ENCODE measurements at regions not wholly inside any gene's neighbourhood (a gene's known extent, or its start where the extent isn't known, plus 50 kb on each side); places are given as distances from the start of the nearest gene placed in this dataset.

- no peak for DNase-seq
- no peak overlapping the region for H2AFZ ChIP-seq
- no peak overlapping the region for H3K4me3 ChIP-seq
- no peaks in the 10 kb centered on the region for H3K27me3 ChIP-seq (replicated peaks; ENCODE audit: insufficient read depth)
- no peaks in the 10 kb centered on the region for H3F3A ChIP-seq (ENCODE audit: insufficient read depth)
- H3K9me2 ChIP-seq (ENCODE audit: insufficient read depth) = no peaks in the 10 kb centered on the region
- H3K36me3 ChIP-seq (ENCODE audit: low read depth) = no peaks in the 10 kb centered on the region
- H3K9ac ChIP-seq = no peak overlapping the region
- no peak overlapping the region for H3K4me2 ChIP-seq (ENCODE audit: unreplicated experiment)
- H4K20me1 ChIP-seq (ENCODE audit: insufficient read depth) = no peaks in the 10 kb centered on the region
- TF ChIP-seq EZH2 (IDR thresholded peaks at IDR 0.05; ENCODE audit: insufficient read depth, poor library complexity, severe bottlenecking) (no peak), EZH2phosphoT487 (IDR thresholded peaks at IDR 0.05; ENCODE audit: insufficient read depth, low read depth) (no peak)
- 0 to 9% methylated on average over 2 of the region's 2 CpGs for WGBS, 2 experiments (ENCODE audit: low coverage in 1 of 2, low lambda C conversion rate in 2 of 2, missing lambda C conversion rate in 2 of 2)
- H3K79me2 ChIP-seq (ENCODE audit: insufficient read depth) = no peaks in the 10 kb centered on the region
- in situ Hi-C loops (cut with MboI) = no loop called here
- H3K4me1 ChIP-seq (ENCODE audit: insufficient read depth) = no peaks in the 10 kb centered on the region
- no peak overlapping the region for H3K27ac ChIP-seq
- no peaks in the 10 kb centered on the region for H3K9me3 ChIP-seq (ENCODE audit: low read depth)
Measured at GRCh38 chr2:206389164-206389563, 54.2 kb upstream of the ADAM23 start.

- Histone ChIP-seq H3K79me2 (ENCODE audit: insufficient read depth) (no peaks in the 10 kb centered on the region), H3K9me2 (ENCODE audit: insufficient read depth) (no peaks in the 10 kb centered on the region), H4K20me1 (ENCODE audit: insufficient read depth) (no peaks in the 10 kb centered on the region), H3K9me3 (ENCODE audit: low read depth) (no peaks in the 10 kb centered on the region), H3K4me1 (ENCODE audit: insufficient read depth) (no peaks in the 10 kb centered on the region), H3F3A (ENCODE audit: insufficient read depth) (no peaks in the 10 kb centered on the region), H3K27me3 (replicated peaks; ENCODE audit: insufficient read depth) (no peaks in the 10 kb centered on the region), H3K4me2 (ENCODE audit: unreplicated experiment) (no peak overlapping the region), H3K27ac (no peak overlapping the region), H2AFZ (no peak overlapping the region), H3K4me3 (no peak overlapping the region), H3K9ac (no peak overlapping the region), H3K36me3 (ENCODE audit: low read depth) (no peaks in the 10 kb centered on the region)
- DNase-seq = peak; percentile 17
- TF ChIP-seq EZH2phosphoT487 (IDR thresholded peaks at IDR 0.05; ENCODE audit: insufficient read depth, low read depth) = no peak
- in situ Hi-C loops (cut with MboI) = no loop called here
- WGBS, 2 experiments (ENCODE audit: low coverage in 1 of 2, low lambda C conversion rate in 2 of 2, missing lambda C conversion rate in 2 of 2) = 20 to 33% methylated on average over 2 of the region's 2 CpGs
Measured at GRCh38 chr2:206390181-206390580, 53.2 kb upstream of the ADAM23 start.

GRCh38 chr2:206392118-206392517 is 51.2 kb upstream of the ADAM23 start:
- Histone ChIP-seq H3K36me3 (ENCODE audit: low read depth) (no peaks in the 10 kb centered on the region), H3K4me3 (no peak overlapping the region), H4K20me1 (ENCODE audit: insufficient read depth) (no peaks in the 10 kb centered on the region), H3K79me2 (ENCODE audit: insufficient read depth) (no peaks in the 10 kb centered on the region), H3F3A (ENCODE audit: insufficient read depth) (no peaks in the 10 kb centered on the region), H3K9me3 (ENCODE audit: low read depth) (no peaks in the 10 kb centered on the region), H3K4me2 (ENCODE audit: unreplicated experiment) (no peak overlapping the region), H2AFZ (no peak overlapping the region), H3K9me2 (ENCODE audit: insufficient read depth) (no peaks in the 10 kb centered on the region), H3K4me1 (ENCODE audit: insufficient read depth) (no peaks in the 10 kb centered on the region), H3K9ac (no peak overlapping the region), H3K27ac (no peak overlapping the region), H3K27me3 (replicated peaks; ENCODE audit: insufficient read depth) (no peaks in the 10 kb centered on the region)
- in situ Hi-C loops (cut with MboI) = no loop called here
- no peak for TF ChIP-seq EZH2phosphoT487 (IDR thresholded peaks at IDR 0.05; ENCODE audit: insufficient read depth, low read depth)
- TF ChIP-seq EZH2 (IDR thresholded peaks at IDR 0.05; ENCODE audit: insufficient read depth, poor library complexity, severe bottlenecking) = no peak
- DNase-seq = peak; percentile 69
- 0% methylated on average over 2 of the region's 2 CpGs for WGBS, 2 experiments (ENCODE audit: low coverage in 1 of 2, low lambda C conversion rate in 2 of 2, missing lambda C conversion rate in 2 of 2)
